Muscle of leg (tissue), 3 donors: ENCODE measurements at regions not wholly inside any gene's neighbourhood (a gene's known extent, or its start where the extent isn't known, plus 50 kb on each side); places are given as distances from the start of the nearest gene placed in this dataset.

ENCODE experiments used
- DNase-seq: peaks from one replicate; pipeline ENCODE4 v3.0.0; 2013
- H3K27ac ChIP-seq: one replicate; pipeline ENCODE4 v1.5.1; 2013; ENCODE audit warnings: mild to moderate bottlenecking, low read length, control low read depth
- H3K27me3 ChIP-seq: one replicate; pipeline ENCODE4 v1.6.1; 2013; ENCODE audit warnings: low read length; ENCODE audit not compliant: control insufficient read depth, insufficient read depth
- H3K36me3 ChIP-seq: one replicate; pipeline ENCODE4 v1.6.1; 2013; ENCODE audit warnings: low read length; ENCODE audit not compliant: control insufficient read depth, insufficient read depth
- H3K4me1 ChIP-seq: one replicate; pipeline ENCODE4 v1.6.1; 2013; ENCODE audit warnings: low read length; ENCODE audit not compliant: control insufficient read depth, insufficient read depth
- H3K4me3 ChIP-seq: one replicate; pipeline ENCODE4 v1.5.1; 2013; ENCODE audit warnings: low read length, control low read depth
- H3K9me3 ChIP-seq: replicated peaks from 2 replicates; pipeline ENCODE4 v1.6.1; 2013; ENCODE audit warnings: low read depth, low read length; ENCODE audit not compliant: control insufficient read depth
- WGBS: methylation state at CpG from one replicate; pipeline ENCODE4 v1.1.5; 2013; ENCODE audit warnings: missing lambda C conversion rate; ENCODE audit not compliant: insufficient coverage; 5-methylcytosine and 5-hydroxymethylcytosine counted together

- H3K4me3 ChIP-seq, result no peak overlapping the region
- H3K9me3 ChIP-seq, result no peaks in the 10 kb centered on the region
- WGBS, result no CpG with 5 or more reads among the region's 8 CpGs
- H3K36me3 ChIP-seq, result no peaks in the 10 kb centered on the region
- H3K27me3 ChIP-seq, result no peaks in the 10 kb centered on the region
- no peak overlapping the region for H3K27ac ChIP-seq
- H3K4me1 ChIP-seq, result no peaks in the 10 kb centered on the region
- DNase-seq, result peak; percentile 24
These were observed 371.4 kb downstream of the TMEM232 start for GRCh38 chr5:110354915-110355644.

- H3K27ac ChIP-seq, result no peak overlapping the region
- no peaks in the 10 kb centered on the region for H3K36me3 ChIP-seq
- H3K27me3 ChIP-seq, result no peaks in the 10 kb centered on the region
- no peak overlapping the region for H3K4me3 ChIP-seq
- DNase-seq, result no peak
- WGBS, result no CpG with 5 or more reads among the region's 2 CpGs
- no peaks in the 10 kb centered on the region for H3K9me3 ChIP-seq
- H3K4me1 ChIP-seq, result no peaks in the 10 kb centered on the region
These were observed 369.8 kb downstream of the TMEM232 start for GRCh38 chr5:110356677-110357076.

GRCh38 chr5:110359221-110359620 lies 367.2 kb downstream of the TMEM232 start:
- no CpG with 5 or more reads among the region's 1 CpG for WGBS
- H3K36me3 ChIP-seq, result no peaks in the 10 kb centered on the region
- no peaks in the 10 kb centered on the region for H3K4me1 ChIP-seq
- no peak overlapping the region for H3K27ac ChIP-seq
- no peaks in the 10 kb centered on the region for H3K9me3 ChIP-seq
- DNase-seq, result no peak
- no peak overlapping the region for H3K4me3 ChIP-seq
- no peaks in the 10 kb centered on the region for H3K27me3 ChIP-seq

GRCh38 chr5:110361471-110361870 lies 365.0 kb downstream of the TMEM232 start:
- DNase-seq, result no peak
- Histone ChIP-seq H3K4me3 (no peak overlapping the region), H3K27ac (no peak overlapping the region), H3K27me3 (no peaks in the 10 kb centered on the region), H3K4me1 (no peaks in the 10 kb centered on the region), H3K9me3 (no peaks in the 10 kb centered on the region), H3K36me3 (no peaks in the 10 kb centered on the region)

GRCh38 chr5:110362261-110362660 lies 364.2 kb downstream of the TMEM232 start:
- no CpG with 5 or more reads among the region's 2 CpGs for WGBS
- Histone ChIP-seq H3K4me1 (no peaks in the 10 kb centered on the region), H3K4me3 (no peak overlapping the region), H3K36me3 (no peaks in the 10 kb centered on the region), H3K27me3 (no peaks in the 10 kb centered on the region), H3K27ac (no peak overlapping the region), H3K9me3 (no peaks in the 10 kb centered on the region)
- no peak for DNase-seq

- no peaks in the 10 kb centered on the region for H3K9me3 ChIP-seq
- 82% methylated on average over 3 of the region's 3 CpGs for WGBS
- DNase-seq, result no peak
- H3K27ac ChIP-seq, result no peak overlapping the region
- H3K36me3 ChIP-seq, result no peaks in the 10 kb centered on the region
- H3K27me3 ChIP-seq, result no peaks in the 10 kb centered on the region
- H3K4me1 ChIP-seq, result no peaks in the 10 kb centered on the region
- H3K4me3 ChIP-seq, result no peak overlapping the region
These were observed 359.8 kb downstream of the TMEM232 start for GRCh38 chr5:110366716-110367115.
